Left ventricle myocardium inferior (tissue), 1 donor: ENCODE measurements at regions not wholly inside any gene's neighbourhood (a gene's known extent, or its start where the extent isn't known, plus 50 kb on each side); places are given as distances from the start of the nearest gene placed in this dataset.
"Not testable (repeated sequence)": the region's sequence is repeated elsewhere in the genome, so short reads cannot be mapped to it uniquely, and the experiment has no call there.

Experiments
- DNase-seq: peaks from one replicate; pipeline ENCODE4 v3.0.0-alpha.2; 2020
- H3K27ac ChIP-seq: fragments of 200-600 bp; replicated peaks from 2 replicates; pipeline ENCODE4 v1.8.0; 2021
- H3K27me3 ChIP-seq: fragments of 200-600 bp; 2 replicates; pipeline ENCODE4 v1.8.0; 2021; ENCODE audit warnings: low read depth
- H3K36me3 ChIP-seq: fragments of 200-600 bp; 2 replicates; pipeline ENCODE4 v1.8.0; 2021
- H3K4me1 ChIP-seq: fragments of 200-600 bp; 2 replicates; pipeline ENCODE4 v1.8.0; 2021
- H3K4me3 ChIP-seq: fragments of 200-600 bp; 2 replicates; pipeline ENCODE4 v1.8.0; 2021; ENCODE audit warnings: mild to moderate bottlenecking, moderate library complexity
- H3K9me3 ChIP-seq: fragments of 200-600 bp; replicated peaks from 2 replicates; pipeline ENCODE4 v1.8.0; 2021
- CTCF ChIP-seq: fragments of 200-600 bp; IDR thresholded peaks from 2 replicates; pipeline ENCODE4 v1.8.0; 2021; ENCODE audit warnings: antibody characterized with exemption, mild to moderate bottlenecking, borderline replicate concordance
- intact Hi-C: fragments of 100-400 bp; cut with micrococcal nuclease; formaldehyde crosslinking; loops from one replicate; pipeline ENCODE4 v1.11.0; 2022
- donor health status: DM: no; HTN: yes; CAD: no; lungs with severe emphysema.

DNA sequence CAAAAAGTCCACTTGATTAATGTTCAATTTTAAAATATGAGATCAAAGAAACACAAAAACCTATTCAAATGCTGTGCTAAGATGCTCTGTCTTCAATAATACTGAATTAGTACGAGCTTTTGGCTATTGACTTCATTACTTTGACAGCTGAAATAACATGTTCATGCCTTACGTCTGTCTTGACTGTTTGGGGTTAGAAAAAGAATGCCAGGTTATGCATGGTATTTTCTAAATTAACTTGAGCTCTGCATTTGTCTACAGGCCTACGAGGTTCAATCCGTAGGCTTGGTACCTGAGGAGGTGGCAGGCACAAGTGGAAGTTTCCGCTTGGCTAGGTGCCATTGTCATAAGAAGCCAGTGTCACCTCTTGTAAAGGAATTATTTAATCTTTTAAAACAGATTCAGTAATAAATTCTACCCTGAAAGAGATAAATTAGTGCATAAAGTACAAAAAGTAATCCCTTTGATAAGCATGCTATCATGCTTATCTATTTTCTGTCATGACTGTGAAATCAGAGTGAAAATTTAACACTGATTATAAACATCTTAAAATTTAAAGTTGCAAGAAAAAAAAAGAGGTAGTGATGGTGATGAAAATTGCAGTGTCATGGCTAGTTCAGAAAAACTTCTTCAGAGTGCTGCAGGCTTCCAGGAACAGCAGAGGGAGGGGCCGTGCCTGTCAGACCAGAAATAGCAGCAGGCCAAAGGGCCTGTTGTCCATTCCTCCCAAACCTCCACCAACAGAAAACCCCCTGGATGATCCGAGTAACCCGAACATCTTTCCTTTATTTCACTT is 115.7 kb downstream of the ARRDC4 start:
- H3K4me1 ChIP-seq = peaks cover 14% of the 10 kb centered on the region
- intact Hi-C loops = no loop called here
- no peaks in the 10 kb centered on the region for H3K9me3 ChIP-seq
- no peaks in the 10 kb centered on the region for H3K27me3 ChIP-seq
- TF ChIP-seq CTCF = no peak
- no peak overlapping the region for H3K4me3 ChIP-seq
- peak; percentile 35 for DNase-seq
- H3K27ac ChIP-seq = peak overlapping the region; percentile 34
- H3K36me3 ChIP-seq = no peaks in the 10 kb centered on the region

GRCh38 chr15:98077186-98077585 is 116.7 kb downstream of the ARRDC4 start:
- DNase-seq = no peak
- no peak for TF ChIP-seq CTCF
- Histone ChIP-seq H3K4me1 (peaks cover 14% of the 10 kb centered on the region), H3K9me3 (no peaks in the 10 kb centered on the region), H3K36me3 (no peaks in the 10 kb centered on the region), H3K27ac (peak overlapping the region; percentile 34), H3K27me3 (no peaks in the 10 kb centered on the region), H3K4me3 (no peak overlapping the region)
- intact Hi-C loops = no loop called here

- H3K9me3 ChIP-seq = no peaks in the 10 kb centered on the region
- intact Hi-C loops = no loop called here
Observed at GRCh38 chr15:98080791-98081190, 120.3 kb downstream of the ARRDC4 start.

DNA sequence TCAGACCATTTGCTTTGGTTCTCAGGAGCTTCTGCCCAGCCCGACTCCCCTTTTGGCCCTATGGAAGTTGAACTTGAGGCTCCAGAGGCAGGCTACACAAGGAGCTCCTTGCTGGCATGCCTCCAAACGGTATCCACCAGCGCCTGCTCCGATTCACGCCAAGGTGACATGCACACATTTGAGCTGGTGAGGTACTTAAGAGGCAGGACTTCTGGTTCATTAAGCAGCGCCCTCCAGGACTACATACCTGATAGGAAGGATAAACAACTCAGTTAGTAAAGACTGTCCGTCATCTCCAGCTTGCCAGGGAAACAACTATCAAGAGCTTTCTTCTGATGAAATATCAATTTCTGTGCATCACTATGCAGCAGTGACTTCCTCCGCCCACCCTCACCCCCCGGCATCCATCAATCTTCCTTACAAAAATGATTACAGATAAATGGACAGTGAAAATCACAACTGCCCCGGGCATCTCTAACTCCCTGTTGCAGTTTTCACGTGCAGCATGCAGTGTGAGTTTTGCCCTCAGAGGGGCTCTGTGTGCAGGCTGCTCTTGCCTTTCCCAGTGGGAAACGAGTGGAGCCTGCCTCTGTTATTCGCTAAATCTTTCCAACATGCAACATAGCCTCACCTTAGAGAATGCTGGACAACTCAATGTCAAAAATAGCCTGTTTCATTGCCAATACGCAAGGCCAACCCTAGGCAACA is 122.9 kb downstream of the ARRDC4 start:
- no peaks in the 10 kb centered on the region for H3K36me3 ChIP-seq
- intact Hi-C loops = no loop called here
- peaks cover 11% of the 10 kb centered on the region for H3K9me3 ChIP-seq
- no peak for DNase-seq
- TF ChIP-seq CTCF = no peak
- no peak overlapping the region for H3K27ac ChIP-seq
- H3K4me3 ChIP-seq = no peak overlapping the region
- no peaks in the 10 kb centered on the region for H3K27me3 ChIP-seq
- no peaks in the 10 kb centered on the region for H3K4me1 ChIP-seq

More at GRCh38 chr15:98080791-98081190, 120.3 kb downstream of the ARRDC4 start:
- DNase-seq = no peak
- TF ChIP-seq CTCF = no peak
- peaks cover 14% of the 10 kb centered on the region for H3K4me1 ChIP-seq
- H3K27me3 ChIP-seq = no peaks in the 10 kb centered on the region
- no peak overlapping the region for H3K27ac ChIP-seq
- no peaks in the 10 kb centered on the region for H3K36me3 ChIP-seq
- H3K4me3 ChIP-seq = no peak overlapping the region

DNA sequence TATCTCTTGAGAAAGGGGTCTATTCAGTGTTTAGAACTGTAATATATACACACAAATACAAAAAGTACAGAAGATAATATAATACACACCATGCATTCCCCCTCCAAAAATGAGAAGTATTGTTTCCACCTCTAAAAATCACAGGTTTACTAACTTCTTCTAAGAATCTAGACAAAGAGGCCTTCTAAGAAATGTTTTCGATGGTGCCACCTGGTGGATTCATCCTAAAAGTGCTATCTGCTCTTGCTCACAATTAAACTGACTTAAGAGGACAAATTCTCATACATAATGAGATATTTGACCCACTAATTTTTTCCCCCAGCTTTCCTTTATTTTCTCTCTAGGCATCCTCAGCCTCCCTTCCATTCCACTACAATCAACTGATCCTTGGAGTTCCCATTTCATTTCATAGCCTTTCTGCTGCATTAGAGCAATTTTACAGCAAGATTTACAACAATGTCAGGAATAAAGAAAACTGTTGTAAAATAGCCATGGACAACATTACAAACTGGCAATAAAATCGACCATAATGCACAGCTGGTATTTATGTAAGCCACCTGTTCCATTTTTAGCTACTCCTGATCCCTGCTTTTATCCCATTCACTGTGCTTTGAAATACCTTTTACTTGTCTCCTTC is 124.6 kb downstream of the ARRDC4 start:
- no peak overlapping the region for H3K4me3 ChIP-seq
- H3K4me1 ChIP-seq = no peaks in the 10 kb centered on the region
- intact Hi-C loops = loop anchor here (5.0 kb wide), 1 partner anchor 178 kb away; no protein-coding TSS in a partner anchor
- no peak for DNase-seq
- H3K36me3 ChIP-seq = no peaks in the 10 kb centered on the region
- no peak overlapping the region for H3K27ac ChIP-seq
- H3K9me3 ChIP-seq = peaks cover 15% of the 10 kb centered on the region
- TF ChIP-seq CTCF = peak; percentile 74
- H3K27me3 ChIP-seq = no peaks in the 10 kb centered on the region

DNA sequence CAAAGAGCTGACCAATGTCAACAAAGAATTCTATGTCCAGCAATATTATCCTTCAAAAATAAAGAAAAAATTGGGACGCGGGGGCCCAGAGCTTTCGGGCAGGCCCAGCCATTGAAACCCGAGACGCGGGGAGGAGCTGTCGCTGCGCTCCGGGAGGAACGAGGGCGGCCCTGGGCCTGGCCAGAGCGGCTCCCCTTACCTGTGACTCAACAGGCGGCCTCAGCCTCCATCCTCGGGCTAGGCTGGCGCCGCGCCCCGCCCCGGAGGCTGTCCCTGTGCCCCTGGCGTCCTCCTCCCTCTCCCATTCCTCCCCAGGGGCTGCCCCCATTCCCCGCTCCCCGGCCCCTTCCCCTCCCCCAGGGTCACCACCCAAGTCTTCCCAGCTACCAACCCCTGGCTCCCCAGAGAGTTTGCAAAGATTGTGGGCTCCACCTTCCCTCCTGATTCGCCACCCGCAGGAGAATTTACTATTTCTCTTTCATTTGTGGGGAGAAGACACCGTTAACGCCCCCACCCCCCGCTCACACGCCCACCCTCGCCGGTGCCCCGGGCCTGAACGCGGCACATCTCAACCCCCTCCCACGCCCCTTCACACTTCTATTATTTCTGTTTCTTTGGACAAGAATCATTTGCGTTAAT is 127.9 kb downstream of the ARRDC4 start:
- not testable (repeated sequence) for H3K27ac ChIP-seq, H3K4me3 ChIP-seq, DNase-seq, H3K36me3 ChIP-seq, H3K4me1 ChIP-seq, H3K27me3 ChIP-seq
- intact Hi-C loops = loop anchor here (5.0 kb wide), 1 partner anchor 181 kb away; no protein-coding TSS in a partner anchor
- H3K9me3 ChIP-seq = peaks cover 15% of the 10 kb centered on the region

GRCh38 chr15:98089352-98089751 is 128.8 kb downstream of the ARRDC4 start:
- DNase-seq, H3K27ac ChIP-seq, H3K4me1 ChIP-seq, H3K36me3 ChIP-seq, H3K4me3 ChIP-seq, H3K27me3 ChIP-seq: not testable (repeated sequence)
- intact Hi-C loops = loop anchor here (5.0 kb wide), 1 partner anchor 182 kb away; no protein-coding TSS in a partner anchor
- H3K9me3 ChIP-seq = peaks cover 15% of the 10 kb centered on the region

GRCh38 chr15:98097986-98098385 is 137.5 kb downstream of the ARRDC4 start:
- DNase-seq, H3K4me3 ChIP-seq, H3K4me1 ChIP-seq, H3K9me3 ChIP-seq, H3K27ac ChIP-seq, H3K36me3 ChIP-seq, H3K27me3 ChIP-seq, intact Hi-C loops: not testable (repeated sequence)
